K562 (cell line): ENCODE measurements at regions not wholly inside any gene's neighbourhood (a gene's known extent, or its start where the extent isn't known, plus 50 kb on each side); places are given as distances from the start of the nearest gene placed in this dataset.

Source experiments
- ATF3 ChIP-seq, 2 experiments: fragments of 450-650 bp in 1 of 2; sonication (generic) in 1 of 2; formaldehyde crosslinking in 1 of 2; IDR thresholded peaks in 1 of 2; conservative IDR thresholded peaks in 1 of 2; 2 replicates each; pipeline versions ENCODE4 v1.6.1 to v1.8.1; 2016 to 2023; ENCODE audit warnings: mild to moderate bottlenecking in 2 of 2, moderate library complexity in 2 of 2, inconsistent platforms in 1 of 2, missing genetic modification reagents in 1 of 2
- CTBP1 ChIP-seq: fragments of 450-650 bp; IDR thresholded peaks from 2 replicates; pipeline ENCODE4 v1.6.1; 2016; ENCODE audit warnings: borderline replicate concordance
- CTCF ChIP-seq, 3 experiments: IDR thresholded peaks in 2 of 3; conservative IDR thresholded peaks in 1 of 3; 2 replicates each; pipeline ENCODE4 v1.5.1; 2011 to 2012; ENCODE audit warnings: low read length in 3 of 3, mild to moderate bottlenecking in 3 of 3, control low read depth in 2 of 3, improper control_type of control experiment in 1 of 3, inconsistent platforms in 1 of 3, low read depth in 1 of 3, mixed read lengths in 1 of 3, moderate library complexity in 1 of 3; ENCODE audit not compliant: insufficient read depth in 2 of 3
- E4F1 ChIP-seq: fragments of 250-450 bp; sonication (Bioruptor Pico); IDR thresholded peaks from 2 replicates; pipeline ENCODE4 v1.5.0; 2021; ENCODE audit warnings: mild to moderate bottlenecking, borderline replicate concordance
- ETV5 ChIP-seq: sonication (generic); formaldehyde crosslinking; IDR thresholded peaks from 2 replicates; pipeline ENCODE4 v1.4.0; 2020; ENCODE audit warnings: low read depth, mild to moderate bottlenecking, missing genetic modification reagents
- IRF2 ChIP-seq: sonication (generic); formaldehyde crosslinking; IDR thresholded peaks from 2 replicates; pipeline ENCODE4 v1.8.1; 2022; ENCODE audit warnings: mild to moderate bottlenecking, missing genetic modification reagents
- POLR2AphosphoS2 ChIP-seq: IDR thresholded peaks from 2 replicates; pipeline ENCODE4 v1.6.1; 2012; ENCODE audit warnings: low read length, improper control_type of control experiment
- POLR2AphosphoS5 ChIP-seq: IDR thresholded peaks from 2 replicates; pipeline ENCODE4 v1.6.1; 2011; ENCODE audit warnings: mild to moderate bottlenecking, low read depth, low read length, moderate library complexity; ENCODE audit not compliant: control insufficient read depth, insufficient read depth
- SMAD1 ChIP-seq: fragments of 150-350 bp; IDR thresholded peaks from 2 replicates; pipeline ENCODE4 v1.6.1; 2014; ENCODE audit warnings: low read length, low read depth; ENCODE audit not compliant: partially characterized antibody
- SRF ChIP-seq, 2 experiments: fragments of 250-450, 450-650 bp in 1 of 2; sonication (Bioruptor Pico) in 1 of 2; sonication (generic) in 1 of 2; formaldehyde crosslinking; IDR thresholded peaks; 2 replicates each; pipeline versions ENCODE4 v1.5.0 to v1.5.1; 2020 to 2022; ENCODE audit warnings: mild to moderate bottlenecking in 1 of 2, missing genetic modification reagents in 1 of 2
- ZNF165 ChIP-seq: fragments of 250-450 bp; sonication (Bioruptor Pico); IDR thresholded peaks from 2 replicates; pipeline ENCODE4 v1.4.0; 2020; ENCODE audit warnings: borderline replicate concordance

- TF ChIP-seq CTCF (IDR thresholded peaks at IDR 0.05 in 2 of 3, conservative IDR thresholded peaks at IDR 0.05 in 1 of 3; ENCODE audit: insufficient read depth in 2 of 3, low read depth in 1 of 3, low read length in 3 of 3) (no peak), IRF2 (CRISPR knock-in tag) (no peak), ATF3 (IDR thresholded peaks at IDR 0.05) (no peak), ATF3 (CRISPR knock-in tag; conservative IDR thresholded peaks at IDR 0.05) (no peak), ZNF165 (no peak), SMAD1 (no peak), E4F1 (no peak), CTBP1 (no peak), ETV5 (CRISPR knock-in tag) (no peak), POLR2AphosphoS5 (no peak), SRF (CRISPR knock-in tag; IDR thresholded peaks at IDR 0.05) (no peak), POLR2AphosphoS2 (no peak)
These were observed 297.6 kb downstream of the CHL1 start for GRCh38 chr3:494190-494589.
